HG03342 (cell line): ENCODE measurements at regions not wholly inside any gene's neighbourhood (a gene's known extent, or its start where the extent isn't known, plus 50 kb on each side); places are given as distances from the start of the nearest gene placed in this dataset.

Experiments used
- ATAC-seq: cut with Tn5 transposase; IDR thresholded peaks from one replicate; pipeline ENCODE4 v1.9.1; 2021; ENCODE audit warnings: mild to moderate bottlenecking, moderate library complexity; ENCODE audit not compliant: unreplicated experiment

DNA sequence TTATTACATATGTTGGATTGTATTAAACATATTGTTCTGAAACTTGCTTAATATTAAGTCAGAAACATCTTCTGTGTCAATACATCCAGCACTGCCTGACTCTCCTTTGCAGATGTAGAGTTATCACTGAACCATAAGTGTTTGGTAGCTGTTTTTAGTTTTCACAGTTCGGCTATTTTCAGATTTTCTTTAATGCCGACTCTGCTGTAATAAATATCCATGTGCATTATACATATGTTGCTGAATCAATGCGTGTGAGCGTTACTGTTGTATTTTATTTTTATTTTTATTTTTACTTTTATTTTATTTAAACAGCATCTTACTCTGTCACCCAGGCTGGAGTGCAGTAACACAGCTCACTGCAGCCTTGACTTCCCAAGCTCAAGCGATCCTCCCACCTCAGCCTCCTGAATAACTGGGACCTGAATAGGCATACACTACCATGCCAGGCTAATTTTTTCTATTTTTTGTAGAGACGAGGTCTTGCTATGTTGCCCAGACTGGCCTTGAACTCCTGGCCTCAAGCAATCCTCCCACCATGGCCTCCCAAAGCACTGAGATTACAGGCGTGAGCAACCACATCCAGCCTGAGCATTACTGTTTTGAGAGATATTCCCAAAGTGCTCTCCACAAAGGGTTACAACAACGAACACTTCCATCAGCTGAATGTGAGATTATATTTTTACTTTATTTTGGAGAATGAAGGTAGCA, 50.7 kb upstream of the NOCT start:
- no peak for ATAC-seq

DNA sequence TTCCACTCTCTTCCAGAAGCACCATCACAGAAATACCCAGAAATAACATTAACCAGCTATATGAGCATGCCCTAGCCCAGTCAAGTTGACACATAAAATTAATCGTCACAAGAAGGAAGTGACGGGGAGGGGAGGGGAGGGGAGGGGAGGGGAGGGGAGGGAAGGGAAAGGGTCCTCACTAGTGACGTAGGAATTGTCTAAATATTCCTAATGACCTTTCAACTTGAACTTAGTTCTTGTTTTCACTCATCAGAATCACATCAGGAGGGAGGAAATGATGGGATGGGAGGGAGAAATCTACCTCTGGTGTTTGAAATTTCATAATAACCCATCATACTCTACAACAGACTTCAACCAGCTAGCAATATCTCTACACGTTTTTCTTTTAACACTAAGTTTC, 52.2 kb upstream of the NOCT start:
- ATAC-seq = no peak

DNA sequence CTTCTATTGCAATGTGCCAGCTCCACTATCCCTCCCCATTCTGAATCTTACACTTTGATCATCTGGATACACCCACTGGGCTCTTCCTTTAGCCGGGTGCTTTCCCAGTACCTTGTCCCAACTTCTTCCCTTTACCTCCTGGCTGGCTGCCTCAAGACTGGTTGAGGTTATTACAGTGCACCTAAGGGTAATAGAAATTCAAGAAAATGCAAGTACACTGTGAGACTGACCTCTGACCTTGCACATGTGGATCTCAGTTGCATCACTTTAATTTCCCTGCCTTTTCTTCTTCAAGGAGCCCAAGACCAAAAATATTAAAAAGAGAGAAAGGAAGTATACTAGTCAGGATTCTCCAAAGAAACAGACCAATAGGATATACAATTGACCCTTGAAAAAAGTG, 53.9 kb upstream of the NOCT start:
- no peak for ATAC-seq

DNA sequence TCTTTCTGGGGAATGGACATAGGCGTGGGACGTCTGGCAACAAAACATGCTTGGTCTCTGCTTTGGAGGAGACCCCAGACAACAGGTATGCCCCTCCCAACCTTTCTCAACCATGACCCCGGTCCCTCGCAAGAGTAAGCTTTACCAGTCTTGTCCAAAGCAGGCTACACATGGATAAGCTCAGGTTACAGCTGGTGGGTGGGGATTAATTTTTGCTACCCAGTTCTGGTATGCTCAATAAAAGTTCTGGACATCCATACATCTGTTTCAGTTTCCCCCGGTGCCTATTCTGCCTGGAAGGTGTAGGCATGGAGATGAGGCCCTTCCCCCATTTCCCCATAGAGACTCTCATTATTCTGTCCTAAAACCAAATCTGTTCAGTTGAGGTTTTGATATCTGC, 54.5 kb upstream of the NOCT start:
- no peak for ATAC-seq

DNA sequence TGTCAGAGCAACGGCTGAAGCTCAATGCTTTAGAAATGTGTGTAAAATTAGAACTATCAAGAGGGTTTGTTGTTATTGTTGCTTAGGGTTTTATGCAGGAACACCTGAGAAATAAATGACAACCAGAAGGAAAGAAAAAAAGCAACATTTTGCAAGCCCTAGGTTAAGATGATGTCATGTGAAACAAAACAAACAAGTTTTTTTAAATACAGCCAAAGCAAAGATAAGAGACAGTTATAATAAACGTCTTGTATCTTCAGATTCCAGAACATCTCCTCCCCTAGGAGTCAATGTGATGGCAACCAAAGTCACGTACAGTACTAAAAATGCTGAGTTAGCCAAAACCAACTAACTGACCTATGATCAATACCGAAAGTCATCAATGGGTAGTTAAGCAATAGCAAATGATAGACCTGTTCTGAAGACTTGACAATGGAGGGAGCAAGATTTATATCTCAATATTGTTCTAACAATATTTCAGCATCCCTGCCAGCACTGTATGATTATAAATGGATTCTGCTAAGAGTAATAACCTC, 55.3 kb upstream of the NOCT start:
- ATAC-seq = no peak

DNA sequence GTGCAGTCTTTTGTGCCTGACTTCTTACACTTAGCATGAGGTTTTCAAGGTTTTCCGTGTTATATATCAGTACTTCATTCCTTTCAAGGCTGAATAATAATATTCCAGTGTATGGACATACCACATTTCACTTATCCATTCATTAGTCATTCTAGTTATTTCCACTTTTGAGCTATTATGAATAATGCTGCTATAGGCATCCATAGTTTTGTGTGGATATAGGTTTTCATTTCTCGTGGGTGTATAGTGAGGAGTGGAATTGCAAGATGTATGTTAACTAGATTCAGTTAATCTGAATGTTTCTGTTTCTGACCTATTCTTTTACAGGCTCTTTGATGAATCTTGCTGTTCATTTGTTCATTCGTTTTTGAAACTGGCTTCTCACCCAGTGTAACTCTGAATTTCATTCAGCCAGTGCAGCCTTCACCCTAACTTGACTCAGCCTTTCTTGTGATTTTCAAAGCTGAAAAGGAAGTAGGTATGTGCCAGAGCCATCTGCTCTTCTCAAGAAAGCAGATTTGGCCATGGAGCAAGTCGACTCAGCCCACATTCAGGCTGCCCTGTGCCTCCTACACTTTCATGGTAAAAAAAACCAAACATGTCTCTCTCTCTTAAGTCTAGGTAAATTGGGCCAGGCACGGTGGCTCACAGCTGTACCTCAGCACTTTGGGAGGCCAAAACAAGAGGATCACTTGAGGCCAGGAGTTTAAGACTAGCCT, 56.3 kb upstream of the NOCT start:
- ATAC-seq = no peak

DNA sequence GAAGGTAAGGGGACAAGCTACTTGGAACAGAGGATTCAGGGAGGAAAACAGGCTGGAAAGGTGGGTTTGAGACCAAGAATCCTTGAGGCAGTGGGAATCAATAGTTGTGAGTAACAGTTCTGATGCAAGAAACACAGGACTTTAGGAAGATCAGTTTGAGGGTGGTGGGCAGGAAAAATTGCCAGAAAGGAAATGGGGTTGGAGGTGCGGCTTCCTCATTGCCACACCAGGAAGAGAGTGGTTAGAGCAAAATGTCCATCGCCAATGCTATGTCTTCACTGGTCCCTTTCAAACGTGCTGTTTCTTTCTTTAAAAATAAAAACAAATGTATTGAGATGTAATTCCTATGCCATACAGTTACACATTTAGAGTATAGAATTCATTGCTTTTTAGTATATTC, 57.1 kb upstream of the NOCT start:
- ATAC-seq = no peak

DNA sequence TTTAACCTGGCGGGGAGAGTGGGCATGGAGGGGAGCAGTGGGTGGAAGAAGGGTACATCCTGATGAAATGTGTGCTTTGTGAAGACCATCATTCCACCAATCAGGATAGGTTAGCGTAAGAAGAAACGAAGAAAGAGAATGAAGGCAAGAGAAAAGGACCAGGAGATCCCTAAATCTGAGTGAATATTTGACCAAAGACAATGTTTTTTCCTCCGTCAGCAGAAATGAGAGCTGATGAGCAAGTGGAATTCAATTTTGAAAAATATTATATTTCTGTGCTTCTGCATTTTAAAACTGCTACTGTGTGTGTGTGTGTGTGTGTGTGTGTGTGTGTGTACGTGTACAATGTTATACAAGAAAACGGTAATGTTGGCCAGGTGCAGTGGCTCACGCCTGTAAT, 58.3 kb upstream of the NOCT start:
- no peak for ATAC-seq

DNA sequence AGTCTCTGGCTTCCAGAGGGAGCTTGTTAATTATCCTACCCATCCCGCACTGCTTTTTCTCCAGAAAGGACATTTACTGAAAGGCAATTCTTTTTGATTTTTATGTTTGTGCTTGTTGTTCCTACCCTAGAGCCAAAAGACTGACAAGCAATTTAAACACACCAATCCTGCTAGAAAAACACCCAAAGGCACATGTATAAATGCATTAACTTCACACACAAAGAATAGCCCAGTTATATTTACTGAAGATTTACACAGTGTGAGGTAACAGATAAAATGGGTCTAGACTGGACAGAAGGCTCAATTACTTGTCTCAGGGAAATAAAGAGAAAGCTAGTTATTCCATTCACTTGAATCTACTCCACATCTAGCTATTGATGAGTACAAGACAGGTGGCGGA, 61.2 kb upstream of the NOCT start:
- ATAC-seq = no peak

DNA sequence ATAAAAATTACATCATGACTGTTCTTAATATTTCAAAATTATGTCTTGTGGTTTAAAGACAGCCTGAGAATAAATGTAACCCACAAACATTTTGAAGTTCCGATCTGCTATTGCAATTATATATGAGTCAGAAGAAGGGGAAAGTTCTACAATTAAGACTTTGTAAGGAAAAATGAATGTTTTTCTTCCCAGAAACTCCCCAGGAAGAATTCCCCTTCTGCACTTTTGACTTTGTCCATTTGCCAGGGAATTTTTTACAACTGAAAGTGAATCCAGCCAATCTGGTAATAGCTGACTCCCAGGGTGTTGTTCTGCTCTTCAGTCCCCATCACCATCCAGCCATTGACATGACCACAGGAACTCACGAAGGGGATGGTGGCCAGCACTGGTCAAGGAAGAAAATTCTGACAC, 61.6 kb upstream of the NOCT start:
- ATAC-seq = no peak

DNA sequence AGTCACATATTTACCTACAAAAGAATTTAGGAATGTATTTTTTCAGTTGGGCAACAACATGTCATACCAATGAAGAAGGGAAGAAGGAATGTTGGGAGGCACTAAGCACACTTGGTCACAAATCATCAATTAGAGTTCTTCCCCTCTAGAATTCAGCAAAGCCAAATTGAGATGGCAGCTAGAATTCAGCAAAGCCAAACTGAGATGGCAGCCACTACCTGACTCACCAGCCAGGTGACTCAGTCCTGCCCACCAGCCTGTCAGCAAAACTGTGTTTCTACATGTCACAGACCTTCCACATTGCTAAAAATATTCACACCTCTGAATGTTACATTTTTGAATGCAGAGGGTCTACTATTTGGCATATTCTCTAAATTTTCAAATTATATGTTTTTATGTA, 63.2 kb upstream of the NOCT start:
- ATAC-seq = no peak

DNA sequence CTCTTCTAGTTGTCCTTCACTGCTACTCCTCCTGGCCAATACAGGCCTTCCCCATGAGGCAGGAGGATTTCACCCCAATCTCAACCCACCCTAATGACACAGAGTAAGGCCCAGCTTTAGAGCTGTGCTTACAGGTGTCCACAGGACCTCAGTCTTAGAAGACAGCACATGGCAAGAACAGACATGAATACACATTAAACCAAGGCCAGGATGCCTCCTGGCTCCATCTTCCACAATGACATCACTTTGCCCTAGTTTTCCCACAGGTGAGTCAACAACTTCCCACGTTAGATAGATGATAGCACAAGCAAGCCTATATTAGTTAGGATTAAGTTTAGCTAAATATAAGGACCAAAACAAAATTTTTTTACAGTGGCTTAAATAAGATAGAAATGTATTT, 63.8 kb upstream of the NOCT start:
- ATAC-seq = no peak

DNA sequence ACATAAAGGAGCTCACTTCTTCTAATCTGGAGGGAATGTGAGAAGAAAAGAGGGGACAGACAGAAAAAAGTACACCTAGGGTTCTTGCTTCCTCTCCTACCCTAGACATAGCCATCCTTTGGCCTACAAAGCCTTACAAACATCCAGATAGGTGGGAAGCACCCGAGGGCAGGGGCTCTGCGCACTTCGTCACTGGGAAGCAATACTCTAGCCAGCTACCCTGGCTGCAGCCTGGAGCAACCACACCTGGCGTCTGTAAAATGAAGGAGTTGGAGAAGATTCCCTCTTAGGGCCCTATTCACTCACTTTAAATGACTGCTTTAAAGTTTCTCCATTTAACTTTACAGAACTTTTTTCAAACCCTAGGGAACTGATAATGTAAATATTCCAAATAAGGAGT, 65.7 kb upstream of the NOCT start:
- ATAC-seq = no peak

DNA sequence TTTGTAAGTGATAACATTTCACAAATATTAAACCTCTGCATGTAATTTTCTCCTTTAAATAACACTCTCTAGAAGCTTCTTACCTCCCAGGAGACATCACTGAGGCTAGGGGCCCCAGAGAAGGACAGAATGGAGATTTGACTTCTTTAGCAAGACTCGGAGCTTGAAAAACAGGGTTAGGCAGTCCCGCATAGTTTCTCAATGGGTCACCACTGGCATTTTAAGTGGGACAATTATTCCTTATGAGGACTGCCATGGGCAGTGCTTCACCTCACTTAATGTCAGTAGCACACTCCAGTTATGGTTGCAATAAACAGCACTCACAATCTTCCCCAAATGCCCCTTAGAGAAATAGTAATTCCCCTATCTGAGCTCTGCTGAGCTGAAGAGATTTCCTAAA, 66.7 kb upstream of the NOCT start:
- no peak for ATAC-seq

DNA sequence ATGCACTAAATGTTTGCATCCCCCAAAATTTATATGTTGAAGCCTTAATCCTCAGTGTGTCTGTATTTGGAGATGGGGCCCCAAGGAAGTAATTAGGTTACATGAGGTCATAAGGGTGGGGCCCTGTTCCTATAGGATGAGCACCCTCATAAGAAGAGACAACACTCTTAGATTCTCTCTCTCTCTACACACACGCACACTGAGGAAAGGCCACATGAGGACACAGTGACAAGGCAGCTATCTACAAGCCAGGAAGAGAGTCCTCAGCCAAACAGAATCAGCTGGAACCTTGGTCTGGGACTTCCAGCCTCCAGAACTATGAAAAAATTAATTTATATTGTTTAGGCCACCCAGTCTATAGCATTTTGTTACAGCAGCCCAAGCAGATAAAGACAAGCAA, 69.3 kb upstream of the NOCT start:
- ATAC-seq = no peak

DNA sequence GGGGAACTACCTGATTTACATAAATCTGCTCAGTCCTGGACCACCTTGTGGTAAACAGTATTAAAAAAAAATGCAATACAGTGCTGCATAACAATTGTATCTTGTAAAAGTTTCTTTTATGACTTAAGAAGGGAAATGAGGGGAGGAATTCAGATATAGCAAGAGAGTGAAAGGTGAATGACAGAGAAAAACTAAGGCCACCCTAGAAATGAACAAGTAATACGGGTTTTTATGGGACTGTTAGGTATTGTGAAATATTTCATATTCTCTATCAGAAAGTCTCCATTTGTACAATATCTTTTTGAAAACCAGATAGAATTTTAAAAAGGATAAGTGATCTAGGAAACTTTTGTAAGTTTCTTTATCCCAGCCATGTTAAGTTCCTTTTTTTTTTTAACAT, 69.7 kb upstream of the NOCT start:
- ATAC-seq = no peak

DNA sequence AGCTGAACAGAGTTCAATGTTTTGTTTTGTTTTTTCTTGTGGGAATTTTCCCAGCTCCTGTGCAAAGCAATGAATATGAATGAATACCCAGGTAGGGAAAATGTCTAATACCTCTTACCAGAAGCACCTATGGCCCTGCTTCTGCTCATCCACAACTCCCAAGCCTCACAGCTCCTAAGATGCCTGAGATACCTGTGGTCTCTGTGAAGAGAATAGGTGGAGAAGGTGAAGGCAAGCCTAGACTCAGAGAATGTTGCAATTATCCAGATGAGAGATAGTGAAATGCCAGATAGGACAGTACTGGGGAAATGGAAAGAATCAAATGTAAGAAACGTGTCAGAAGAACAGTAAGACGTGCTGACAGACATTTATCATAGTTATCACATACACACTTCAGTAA, 70.2 kb upstream of the NOCT start:
- ATAC-seq = no peak

DNA sequence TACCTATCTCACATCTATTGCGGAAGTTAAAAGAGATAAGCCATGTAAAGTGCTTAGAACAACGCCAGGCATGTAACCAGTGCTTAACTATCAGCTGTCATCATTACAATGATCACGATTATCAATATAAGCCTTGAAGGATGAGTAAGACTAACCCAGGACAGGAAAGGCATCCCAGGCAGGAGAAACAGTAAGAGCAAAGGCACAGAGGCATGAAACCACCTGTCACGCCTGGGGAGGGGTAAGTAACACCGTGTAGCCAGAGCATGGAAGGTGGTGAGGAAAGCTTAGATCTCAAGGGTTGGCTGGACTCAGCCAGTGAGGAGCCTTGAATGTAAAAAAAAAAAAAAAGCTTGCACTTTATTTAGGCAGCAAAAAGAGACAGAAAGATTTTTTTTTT, 71.7 kb upstream of the NOCT start:
- ATAC-seq = no peak

DNA sequence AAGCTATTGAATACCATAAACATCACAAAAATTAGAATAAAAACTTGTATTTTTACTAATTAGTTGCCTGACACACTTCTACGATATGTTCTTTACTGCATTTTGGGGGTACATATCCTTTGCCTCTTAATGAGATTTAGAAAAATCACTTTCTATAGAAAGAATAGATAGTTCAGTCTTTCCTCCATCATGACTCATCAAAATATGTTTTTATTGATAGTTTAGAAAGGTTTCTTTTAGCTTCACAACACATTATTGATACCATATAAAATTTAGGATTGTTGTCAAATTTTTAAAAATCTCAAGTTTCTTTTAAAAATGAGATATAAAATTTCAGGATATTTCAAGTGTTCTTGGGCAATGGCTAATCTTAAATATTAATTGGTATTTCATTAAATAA, 74.5 kb upstream of the NOCT start:
- ATAC-seq = no peak

DNA sequence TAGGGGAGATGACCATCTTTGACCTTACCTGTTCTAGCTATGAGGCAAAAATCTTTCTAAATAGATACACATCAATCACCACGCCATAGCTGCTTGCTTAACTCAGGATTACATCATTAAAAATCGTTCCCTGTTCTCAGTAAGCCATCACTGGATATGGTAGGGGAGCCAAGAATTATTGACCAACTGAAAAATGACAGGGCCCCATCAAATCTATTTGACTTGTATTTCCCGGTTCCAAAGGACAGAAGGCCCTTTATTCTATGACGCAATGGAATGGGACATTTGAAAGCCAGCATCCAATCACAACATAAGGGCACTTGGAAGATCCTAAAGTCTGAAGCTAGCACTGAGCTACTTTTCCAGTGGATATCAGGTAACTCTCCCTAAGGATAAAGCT, 75.6 kb upstream of the NOCT start:
- ATAC-seq = no peak

DNA sequence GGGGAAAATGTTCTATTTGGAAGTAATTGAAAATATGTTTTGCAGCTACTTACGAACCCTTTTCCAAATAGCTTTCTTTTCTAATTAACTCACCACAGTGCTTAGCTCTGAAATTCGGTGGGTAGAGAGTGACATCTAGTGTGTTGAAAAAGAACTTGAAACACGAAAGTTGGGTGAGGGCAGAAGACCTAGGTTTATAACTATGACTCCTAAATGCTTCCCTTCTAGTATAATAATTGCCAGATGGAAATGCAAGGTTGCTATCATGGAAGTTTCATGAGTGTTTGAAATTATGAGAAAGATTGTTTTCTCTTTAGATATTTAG, 77.3 kb upstream of the NOCT start:
- ATAC-seq = no peak

DNA sequence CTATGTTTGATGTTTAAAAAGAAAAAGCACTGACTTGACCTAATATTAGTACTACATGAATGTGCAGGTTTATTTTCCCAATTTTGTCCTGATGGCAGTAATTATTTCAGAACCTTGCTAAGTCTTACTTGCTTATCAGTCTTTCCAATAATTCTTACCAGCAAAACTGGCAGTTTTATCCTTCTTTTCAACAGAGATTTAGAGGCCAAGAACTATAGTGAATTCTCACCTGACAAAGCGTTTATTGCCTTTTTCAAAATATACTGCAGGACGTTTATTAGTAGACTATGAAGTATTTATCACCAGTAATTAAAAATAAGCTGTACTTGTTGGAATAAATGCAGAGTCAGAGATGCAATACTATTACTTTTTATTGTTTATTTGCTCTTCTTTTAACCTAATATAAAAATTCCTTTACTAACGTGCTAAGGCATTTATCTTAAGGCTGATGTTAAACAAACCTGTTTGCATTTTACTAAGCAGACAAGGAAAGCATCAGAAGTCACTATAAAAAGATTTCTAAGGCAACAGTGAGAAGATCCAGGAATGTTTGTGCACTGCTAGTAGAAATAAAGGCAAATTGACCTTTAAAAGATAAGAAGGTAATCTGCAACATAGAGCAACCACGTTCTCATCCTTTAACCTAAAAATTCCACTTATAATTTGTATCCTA, 80.3 kb upstream of the NOCT start:
- ATAC-seq = no peak
